Activated naive CD8-positive, alpha-beta T cell treated with anti-CD3 and anti-CD28 coated beads for 36 hours (primary cell): ENCODE measurements at regions not wholly inside any gene's neighbourhood (a gene's known extent, or its start where the extent isn't known, plus 50 kb on each side); places are given as distances from the start of the nearest gene placed in this dataset.
"Not testable (repeated sequence)": the region's sequence is repeated elsewhere in the genome, so short reads cannot be mapped to it uniquely, and the experiment has no call there.

ENCODE experiments used
- DNase-seq: peaks from one replicate; pipeline ENCODE4 v3.0.0; 2021
- H3K27ac Mint-ChIP-seq: one replicate; pipeline ENCODE4 v1.8.0; 2022; ENCODE audit warnings: mild to moderate bottlenecking, moderate library complexity, mixed read lengths
- H3K27me3 Mint-ChIP-seq: one replicate; pipeline ENCODE4 v1.8.0; 2022; ENCODE audit warnings: mild to moderate bottlenecking, mixed read lengths
- H3K36me3 Mint-ChIP-seq: one replicate; pipeline ENCODE4 v1.8.0; 2021; ENCODE audit warnings: mild to moderate bottlenecking, mixed read lengths
- H3K4me1 Mint-ChIP-seq: one replicate; pipeline ENCODE4 v1.8.0; 2021; ENCODE audit warnings: mixed read lengths
- H3K4me3 Mint-ChIP-seq: one replicate; pipeline ENCODE4 v1.8.0; 2022; ENCODE audit warnings: mild to moderate bottlenecking, moderate library complexity, mixed read lengths
- H3K9me3 Mint-ChIP-seq: one replicate; pipeline ENCODE4 v1.8.0; 2022; ENCODE audit warnings: mixed read lengths

- H3K4me3 Mint-ChIP-seq, H3K36me3 Mint-ChIP-seq, DNase-seq, H3K9me3 Mint-ChIP-seq, H3K27ac Mint-ChIP-seq, H3K4me1 Mint-ChIP-seq: not testable (repeated sequence)
- H3K27me3 Mint-ChIP-seq, result peaks cover 35% of the 10 kb centered on the region
Measured at GRCh38 chr2:12926641-12927040, 209.9 kb downstream of the TRIB2 start.

GRCh38 chr2:12928197-12928774, 211.6 kb downstream of the TRIB2 start:
- Mint-ChIP-seq H3K9me3 (no peaks in the 10 kb centered on the region), H3K27me3 (peaks cover 30% of the 10 kb centered on the region), H3K4me1 (no peaks in the 10 kb centered on the region), H3K27ac (no peak overlapping the region), H3K4me3 (no peak overlapping the region), H3K36me3 (no peaks in the 10 kb centered on the region)
- no peak for DNase-seq

- no peak for DNase-seq
- Mint-ChIP-seq H3K4me3 (no peak overlapping the region), H3K4me1 (no peaks in the 10 kb centered on the region), H3K9me3 (no peaks in the 10 kb centered on the region), H3K27me3 (peaks cover 27% of the 10 kb centered on the region), H3K27ac (no peak overlapping the region), H3K36me3 (no peaks in the 10 kb centered on the region)
Measured at GRCh38 chr2:12928775-12929401, 212.2 kb downstream of the TRIB2 start.

- Mint-ChIP-seq H3K27ac (no peak overlapping the region), H3K4me3 (no peak overlapping the region), H3K9me3 (no peaks in the 10 kb centered on the region), H3K36me3 (no peaks in the 10 kb centered on the region), H3K27me3 (peaks cover 23% of the 10 kb centered on the region), H3K4me1 (no peaks in the 10 kb centered on the region)
- no peak for DNase-seq
Measured at GRCh38 chr2:12929758-12930157, 213.0 kb downstream of the TRIB2 start.

- H3K4me1 Mint-ChIP-seq, result no peaks in the 10 kb centered on the region
- H3K9me3 Mint-ChIP-seq, result no peaks in the 10 kb centered on the region
- no peaks in the 10 kb centered on the region for H3K36me3 Mint-ChIP-seq
- H3K4me3 Mint-ChIP-seq, result no peak overlapping the region
- no peak for DNase-seq
- no peak overlapping the region for H3K27ac Mint-ChIP-seq
- peaks cover 25% of the 10 kb centered on the region for H3K27me3 Mint-ChIP-seq
Measured at GRCh38 chr2:12930391-12930790, 213.7 kb downstream of the TRIB2 start.

GRCh38 chr2:12931186-12931844, 214.6 kb downstream of the TRIB2 start:
- no peak for DNase-seq
- peaks cover 24% of the 10 kb centered on the region for H3K27me3 Mint-ChIP-seq
- no peaks in the 10 kb centered on the region for H3K4me1 Mint-ChIP-seq
- no peak overlapping the region for H3K4me3 Mint-ChIP-seq
- no peaks in the 10 kb centered on the region for H3K9me3 Mint-ChIP-seq
- no peak overlapping the region for H3K27ac Mint-ChIP-seq
- H3K36me3 Mint-ChIP-seq, result no peaks in the 10 kb centered on the region

- H3K27me3 Mint-ChIP-seq, result peaks cover 21% of the 10 kb centered on the region
- H3K36me3 Mint-ChIP-seq, result no peaks in the 10 kb centered on the region
Measured at GRCh38 chr2:12932192-12932591, 215.5 kb downstream of the TRIB2 start.

GRCh38 chr2:12934146-12934756, 217.5 kb downstream of the TRIB2 start:
- no peak overlapping the region for H3K4me3 Mint-ChIP-seq
- no peaks in the 10 kb centered on the region for H3K9me3 Mint-ChIP-seq
- no peak overlapping the region for H3K27ac Mint-ChIP-seq
- H3K36me3 Mint-ChIP-seq, result no peaks in the 10 kb centered on the region
- no peak for DNase-seq
- peaks cover 6% of the 10 kb centered on the region for H3K27me3 Mint-ChIP-seq
- H3K4me1 Mint-ChIP-seq, result no peaks in the 10 kb centered on the region

More at GRCh38 chr2:12932192-12932591, 215.5 kb downstream of the TRIB2 start:
- Mint-ChIP-seq H3K27ac (no peak overlapping the region), H3K9me3 (no peaks in the 10 kb centered on the region), H3K4me3 (no peak overlapping the region), H3K4me1 (no peaks in the 10 kb centered on the region)
- no peak for DNase-seq

GRCh38 chr2:12935222-12935621, 218.5 kb downstream of the TRIB2 start:
- Mint-ChIP-seq H3K4me1 (no peaks in the 10 kb centered on the region), H3K9me3 (no peaks in the 10 kb centered on the region), H3K27me3 (peaks cover 4% of the 10 kb centered on the region), H3K4me3 (no peak overlapping the region), H3K36me3 (no peaks in the 10 kb centered on the region), H3K27ac (no peak overlapping the region)
- DNase-seq, result no peak

GRCh38 chr2:12935796-12936195, 219.1 kb downstream of the TRIB2 start:
- H3K4me1 Mint-ChIP-seq, result no peaks in the 10 kb centered on the region
- H3K4me3 Mint-ChIP-seq, result no peak overlapping the region
- H3K9me3 Mint-ChIP-seq, result no peaks in the 10 kb centered on the region
- no peak for DNase-seq
- no peak overlapping the region for H3K27ac Mint-ChIP-seq
- H3K27me3 Mint-ChIP-seq, result peaks cover 4% of the 10 kb centered on the region
- no peaks in the 10 kb centered on the region for H3K36me3 Mint-ChIP-seq

- Mint-ChIP-seq H3K4me1 (no peaks in the 10 kb centered on the region), H3K9me3 (peaks cover 2% of the 10 kb centered on the region), H3K36me3 (no peaks in the 10 kb centered on the region), H3K27ac (no peak overlapping the region), H3K4me3 (no peak overlapping the region), H3K27me3 (no peaks in the 10 kb centered on the region)
- DNase-seq, result no peak
Measured at GRCh38 chr2:12941203-12941602, 224.5 kb downstream of the TRIB2 start.

- no peaks in the 10 kb centered on the region for H3K9me3 Mint-ChIP-seq
Measured at GRCh38 chr2:12948231-12948960, 231.7 kb downstream of the TRIB2 start.

GRCh38 chr2:12948961-12949353, 232.2 kb downstream of the TRIB2 start:
- H3K4me3 Mint-ChIP-seq, result no peak overlapping the region
- H3K9me3 Mint-ChIP-seq, result no peaks in the 10 kb centered on the region
- no peaks in the 10 kb centered on the region for H3K36me3 Mint-ChIP-seq
- peak; percentile 38 for DNase-seq
- H3K27me3 Mint-ChIP-seq, result peaks cover 33% of the 10 kb centered on the region
- peaks cover 14% of the 10 kb centered on the region for H3K4me1 Mint-ChIP-seq
- H3K27ac Mint-ChIP-seq, result no peak overlapping the region

More at GRCh38 chr2:12948231-12948960, 231.7 kb downstream of the TRIB2 start:
- Mint-ChIP-seq H3K27me3 (peaks cover 27% of the 10 kb centered on the region), H3K36me3 (no peaks in the 10 kb centered on the region), H3K4me3 (no peak overlapping the region), H3K4me1 (peaks cover 14% of the 10 kb centered on the region), H3K27ac (no peak overlapping the region)
- no peak for DNase-seq

GRCh38 chr2:12949406-12949805, 232.7 kb downstream of the TRIB2 start:
- no peak overlapping the region for H3K27ac Mint-ChIP-seq
- H3K27me3 Mint-ChIP-seq, result peaks cover 35% of the 10 kb centered on the region
- H3K4me3 Mint-ChIP-seq, result no peak overlapping the region
- no peaks in the 10 kb centered on the region for H3K9me3 Mint-ChIP-seq
- peaks cover 14% of the 10 kb centered on the region for H3K4me1 Mint-ChIP-seq
- H3K36me3 Mint-ChIP-seq, result no peaks in the 10 kb centered on the region
- no peak for DNase-seq

GRCh38 chr2:12950174-12950573, 233.4 kb downstream of the TRIB2 start:
- Mint-ChIP-seq H3K4me1 (peaks cover 14% of the 10 kb centered on the region), H3K36me3 (no peaks in the 10 kb centered on the region), H3K27ac (no peak overlapping the region), H3K9me3 (no peaks in the 10 kb centered on the region), H3K27me3 (peaks cover 38% of the 10 kb centered on the region), H3K4me3 (no peak overlapping the region)
- no peak for DNase-seq
